H1 (cell line): ENCODE measurements at regions not wholly inside any gene's neighbourhood (a gene's known extent, or its start where the extent isn't known, plus 50 kb on each side); places are given as distances from the start of the nearest gene placed in this dataset.

ENCODE experiments used
- ASH2L ChIP-seq: fragments of 200-600, 300-600 bp; sonication (generic); IDR thresholded peaks from one replicate; pipeline ENCODE4 v1.7.1; 2017; ENCODE audit warnings: low read length
- BACH1 ChIP-seq: IDR thresholded peaks from 2 replicates; pipeline ENCODE4 v1.6.1; 2012; ENCODE audit warnings: low read length, improper control_type of control experiment
- CBX5 ChIP-seq: fragments of 300-800, 300-1000 bp; sonication (generic); IDR thresholded peaks from 2 replicates; pipeline ENCODE4 v1.7.1; 2016; ENCODE audit warnings: antibody characterized with exemption, low read length, low read depth
- CREB1 ChIP-seq: IDR thresholded peaks from 2 replicates; pipeline ENCODE4 v1.6.1; 2012; ENCODE audit warnings: inconsistent platforms
- CTBP2 ChIP-seq: IDR thresholded peaks from 2 replicates; pipeline ENCODE4 v1.7.0; 2011; ENCODE audit warnings: borderline replicate concordance, mild to moderate bottlenecking, moderate library complexity, mixed read lengths, low read length; ENCODE audit not compliant: insufficient read depth, insufficient read length
- JUN ChIP-seq: IDR thresholded peaks from 2 replicates; pipeline ENCODE4 v1.6.1; 2011; ENCODE audit warnings: low read depth, mild to moderate bottlenecking, improper control_type of control experiment, low read length
- MAFK ChIP-seq: IDR thresholded peaks from 2 replicates; pipeline ENCODE4 v1.6.1; 2012; ENCODE audit warnings: low read depth, mild to moderate bottlenecking, improper control_type of control experiment, low read length
- PHF8 ChIP-seq: fragments of 200-600 bp; sonication (generic); conservative IDR thresholded peaks from 2 replicates; pipeline ENCODE4 v1.7.1; 2012; ENCODE audit warnings: low read depth, mild to moderate bottlenecking, inconsistent platforms, low read length, moderate library complexity
- SP1 ChIP-seq: IDR thresholded peaks from 2 replicates; pipeline ENCODE4 v1.6.1; 2011; ENCODE audit warnings: low read depth, low read length
- TAF1 ChIP-seq: IDR thresholded peaks from 2 replicates; pipeline ENCODE4 v1.6.1; 2011; ENCODE audit warnings: mild to moderate bottlenecking, low read depth, low read length
- TAF7 ChIP-seq: optimal IDR thresholded peaks from 2 replicates; pipeline ENCODE3; 2011; ENCODE audit warnings: low read depth, mild to moderate bottlenecking, inconsistent platforms, low read length, moderate library complexity, borderline replicate concordance
- TF ChIP-seq, protein P1 (sequence below): fragments of 300-600 bp; sonication (generic); IDR thresholded peaks from 2 replicates; pipeline ENCODE4 v1.7.1; 2012; ENCODE audit warnings: low read length, moderate library complexity, mild to moderate bottlenecking, inconsistent platforms; ENCODE audit not compliant: insufficient replicate concordance
- TF ChIP-seq, protein P2 (sequence below): IDR thresholded peaks from 2 replicates; pipeline ENCODE4 v1.6.1; 2011; ENCODE audit warnings: low read depth, mild to moderate bottlenecking, low read length; ENCODE audit not compliant: insufficient read depth

DNA sequence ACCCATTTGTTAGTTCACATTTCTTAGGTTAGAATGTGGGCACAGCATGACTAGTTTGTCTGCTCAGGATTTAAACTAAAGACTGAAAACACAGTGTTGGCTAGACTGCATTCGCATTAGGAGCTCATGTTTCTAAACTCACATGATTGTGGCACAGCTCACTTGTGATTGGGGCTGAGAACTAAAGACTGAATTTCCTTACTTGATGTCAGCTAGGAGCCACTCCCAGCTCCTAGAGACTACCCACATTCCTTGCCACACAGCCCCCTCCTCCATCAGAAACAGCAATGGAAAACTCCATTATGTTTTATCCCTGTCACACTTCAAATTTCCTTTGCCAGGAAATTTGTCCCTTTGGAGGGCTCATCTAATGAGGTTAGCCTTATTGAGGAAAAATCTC, 170.2 kb upstream of the NUDT6 start (continued):
- TF ChIP-seq, protein P1, sequence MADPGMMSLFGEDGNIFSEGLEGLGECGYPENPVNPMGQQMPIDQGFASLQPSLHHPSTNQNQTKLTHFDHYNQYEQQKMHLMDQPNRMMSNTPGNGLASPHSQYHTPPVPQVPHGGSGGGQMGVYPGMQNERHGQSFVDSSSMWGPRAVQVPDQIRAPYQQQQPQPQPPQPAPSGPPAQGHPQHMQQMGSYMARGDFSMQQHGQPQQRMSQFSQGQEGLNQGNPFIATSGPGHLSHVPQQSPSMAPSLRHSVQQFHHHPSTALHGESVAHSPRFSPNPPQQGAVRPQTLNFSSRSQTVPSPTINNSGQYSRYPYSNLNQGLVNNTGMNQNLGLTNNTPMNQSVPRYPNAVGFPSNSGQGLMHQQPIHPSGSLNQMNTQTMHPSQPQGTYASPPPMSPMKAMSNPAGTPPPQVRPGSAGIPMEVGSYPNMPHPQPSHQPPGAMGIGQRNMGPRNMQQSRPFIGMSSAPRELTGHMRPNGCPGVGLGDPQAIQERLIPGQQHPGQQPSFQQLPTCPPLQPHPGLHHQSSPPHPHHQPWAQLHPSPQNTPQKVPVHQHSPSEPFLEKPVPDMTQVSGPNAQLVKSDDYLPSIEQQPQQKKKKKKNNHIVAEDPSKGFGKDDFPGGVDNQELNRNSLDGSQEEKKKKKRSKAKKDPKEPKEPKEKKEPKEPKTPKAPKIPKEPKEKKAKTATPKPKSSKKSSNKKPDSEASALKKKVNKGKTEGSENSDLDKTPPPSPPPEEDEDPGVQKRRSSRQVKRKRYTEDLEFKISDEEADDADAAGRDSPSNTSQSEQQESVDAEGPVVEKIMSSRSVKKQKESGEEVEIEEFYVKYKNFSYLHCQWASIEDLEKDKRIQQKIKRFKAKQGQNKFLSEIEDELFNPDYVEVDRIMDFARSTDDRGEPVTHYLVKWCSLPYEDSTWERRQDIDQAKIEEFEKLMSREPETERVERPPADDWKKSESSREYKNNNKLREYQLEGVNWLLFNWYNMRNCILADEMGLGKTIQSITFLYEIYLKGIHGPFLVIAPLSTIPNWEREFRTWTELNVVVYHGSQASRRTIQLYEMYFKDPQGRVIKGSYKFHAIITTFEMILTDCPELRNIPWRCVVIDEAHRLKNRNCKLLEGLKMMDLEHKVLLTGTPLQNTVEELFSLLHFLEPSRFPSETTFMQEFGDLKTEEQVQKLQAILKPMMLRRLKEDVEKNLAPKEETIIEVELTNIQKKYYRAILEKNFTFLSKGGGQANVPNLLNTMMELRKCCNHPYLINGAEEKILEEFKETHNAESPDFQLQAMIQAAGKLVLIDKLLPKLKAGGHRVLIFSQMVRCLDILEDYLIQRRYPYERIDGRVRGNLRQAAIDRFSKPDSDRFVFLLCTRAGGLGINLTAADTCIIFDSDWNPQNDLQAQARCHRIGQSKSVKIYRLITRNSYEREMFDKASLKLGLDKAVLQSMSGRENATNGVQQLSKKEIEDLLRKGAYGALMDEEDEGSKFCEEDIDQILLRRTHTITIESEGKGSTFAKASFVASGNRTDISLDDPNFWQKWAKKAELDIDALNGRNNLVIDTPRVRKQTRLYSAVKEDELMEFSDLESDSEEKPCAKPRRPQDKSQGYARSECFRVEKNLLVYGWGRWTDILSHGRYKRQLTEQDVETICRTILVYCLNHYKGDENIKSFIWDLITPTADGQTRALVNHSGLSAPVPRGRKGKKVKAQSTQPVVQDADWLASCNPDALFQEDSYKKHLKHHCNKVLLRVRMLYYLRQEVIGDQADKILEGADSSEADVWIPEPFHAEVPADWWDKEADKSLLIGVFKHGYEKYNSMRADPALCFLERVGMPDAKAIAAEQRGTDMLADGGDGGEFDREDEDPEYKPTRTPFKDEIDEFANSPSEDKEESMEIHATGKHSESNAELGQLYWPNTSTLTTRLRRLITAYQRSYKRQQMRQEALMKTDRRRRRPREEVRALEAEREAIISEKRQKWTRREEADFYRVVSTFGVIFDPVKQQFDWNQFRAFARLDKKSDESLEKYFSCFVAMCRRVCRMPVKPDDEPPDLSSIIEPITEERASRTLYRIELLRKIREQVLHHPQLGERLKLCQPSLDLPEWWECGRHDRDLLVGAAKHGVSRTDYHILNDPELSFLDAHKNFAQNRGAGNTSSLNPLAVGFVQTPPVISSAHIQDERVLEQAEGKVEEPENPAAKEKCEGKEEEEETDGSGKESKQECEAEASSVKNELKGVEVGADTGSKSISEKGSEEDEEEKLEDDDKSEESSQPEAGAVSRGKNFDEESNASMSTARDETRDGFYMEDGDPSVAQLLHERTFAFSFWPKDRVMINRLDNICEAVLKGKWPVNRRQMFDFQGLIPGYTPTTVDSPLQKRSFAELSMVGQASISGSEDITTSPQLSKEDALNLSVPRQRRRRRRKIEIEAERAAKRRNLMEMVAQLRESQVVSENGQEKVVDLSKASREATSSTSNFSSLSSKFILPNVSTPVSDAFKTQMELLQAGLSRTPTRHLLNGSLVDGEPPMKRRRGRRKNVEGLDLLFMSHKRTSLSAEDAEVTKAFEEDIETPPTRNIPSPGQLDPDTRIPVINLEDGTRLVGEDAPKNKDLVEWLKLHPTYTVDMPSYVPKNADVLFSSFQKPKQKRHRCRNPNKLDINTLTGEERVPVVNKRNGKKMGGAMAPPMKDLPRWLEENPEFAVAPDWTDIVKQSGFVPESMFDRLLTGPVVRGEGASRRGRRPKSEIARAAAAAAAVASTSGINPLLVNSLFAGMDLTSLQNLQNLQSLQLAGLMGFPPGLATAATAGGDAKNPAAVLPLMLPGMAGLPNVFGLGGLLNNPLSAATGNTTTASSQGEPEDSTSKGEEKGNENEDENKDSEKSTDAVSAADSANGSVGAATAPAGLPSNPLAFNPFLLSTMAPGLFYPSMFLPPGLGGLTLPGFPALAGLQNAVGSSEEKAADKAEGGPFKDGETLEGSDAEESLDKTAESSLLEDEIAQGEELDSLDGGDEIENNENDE, result no peak
- TF ChIP-seq BACH1, result no peak
- no peak for TF ChIP-seq CREB1
- TF ChIP-seq, protein P2, sequence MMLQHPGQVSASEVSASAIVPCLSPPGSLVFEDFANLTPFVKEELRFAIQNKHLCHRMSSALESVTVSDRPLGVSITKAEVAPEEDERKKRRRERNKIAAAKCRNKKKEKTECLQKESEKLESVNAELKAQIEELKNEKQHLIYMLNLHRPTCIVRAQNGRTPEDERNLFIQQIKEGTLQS, result no peak
- no peak for TF ChIP-seq PHF8
- TF ChIP-seq JUN, result no peak
- TF ChIP-seq MAFK, result no peak
- TF ChIP-seq TAF7, result no peak
- no peak for TF ChIP-seq CTBP2
- TF ChIP-seq CBX5, result no peak
- TF ChIP-seq SP1, result no peak
- no peak for TF ChIP-seq ASH2L
- no peak for TF ChIP-seq TAF1
